Mammary epithelial cell (primary cell): ENCODE measurements at regions not wholly inside any gene's neighbourhood (a gene's known extent, or its start where the extent isn't known, plus 50 kb on each side); places are given as distances from the start of the nearest gene placed in this dataset.

ENCODE experiments used
- CTCF ChIP-seq, 2 donors: IDR thresholded peaks in 1 of 2; conservative IDR thresholded peaks in 1 of 2; 2 replicates each; pipeline ENCODE4 v1.5.1; 2011 to 2012; ENCODE audit warnings: inconsistent platforms in 2 of 2, low read length in 2 of 2, mild to moderate bottlenecking in 2 of 2, control low read depth in 1 of 2, low read depth in 1 of 2; ENCODE audit not compliant: insufficient read depth in 1 of 2; ENCODE audit errors: extremely low read depth in 1 of 2
- EZH2 ChIP-seq: IDR thresholded peaks from 2 replicates; pipeline ENCODE4 v1.6.1; 2012; ENCODE audit warnings: low read length, inconsistent platforms, borderline replicate concordance

GRCh38 chr5:110049816-110050215 lies 360.1 kb downstream of the MAN2A1 start:
- TF ChIP-seq EZH2 (no peak), CTCF (conservative IDR thresholded peaks at IDR 0.05 in 1 of 2, IDR thresholded peaks at IDR 0.05 in 1 of 2; ENCODE audit: extremely low read depth in 1 of 2, insufficient read depth in 1 of 2, low read depth in 1 of 2, low read length in 2 of 2) (no peak)
